ENCODE measurements at regions not wholly inside any gene's neighbourhood (a gene's known extent, or its start where the extent isn't known, plus 50 kb on each side); places are given as distances from the start of the nearest gene placed in this dataset.

GRCh38 chr5:57581222-57581621, 98.6 kb upstream of the ACTBL2 start:
- DNase-seq (ENCODE audit: low spot score) (no peak), ATAC-seq (ENCODE audit: insufficient number of reproducible peaks, low FRiP score, low read depth) (no peak)
- Histone ChIP-seq H3K27me3 (replicated peaks; ENCODE audit: insufficient read depth) (no peaks in the 10 kb centered on the region), H3K27ac (no peak overlapping the region), H3K9me3 (no peaks in the 10 kb centered on the region), H3K4me3 (no peak overlapping the region), H3K36me3 (no peaks in the 10 kb centered on the region), H3K4me1 (ENCODE audit: control insufficient read depth in 1 of 2, low read depth in 2 of 2) (no peaks in the 10 kb centered on the region)
- TF ChIP-seq CTCF (IDR thresholded peaks at IDR 0.05): no peak

GRCh38 chr5:57577432-57578175, 95.0 kb upstream of the ACTBL2 start:
- ATAC-seq (ENCODE audit: insufficient number of reproducible peaks, low FRiP score, low read depth) (no peak), DNase-seq (ENCODE audit: low spot score) (no peak)
- no peak for TF ChIP-seq CTCF (IDR thresholded peaks at IDR 0.05)
- H3K4me3 ChIP-seq: no peak overlapping the region
- H3K4me1 ChIP-seq (ENCODE audit: control insufficient read depth in 1 of 2, low read depth in 2 of 2): no peaks in the 10 kb centered on the region
- H3K9me3 ChIP-seq: no peaks in the 10 kb centered on the region
- H3K27ac ChIP-seq: no peak overlapping the region
- no peaks in the 10 kb centered on the region for H3K36me3 ChIP-seq
- no peaks in the 10 kb centered on the region for H3K27me3 ChIP-seq (replicated peaks; ENCODE audit: insufficient read depth)

- Histone ChIP-seq H3K27ac (no peak overlapping the region), H3K9me3 (no peaks in the 10 kb centered on the region), H3K36me3 (no peaks in the 10 kb centered on the region), H3K27me3 (replicated peaks; ENCODE audit: insufficient read depth) (no peaks in the 10 kb centered on the region), H3K4me1 (ENCODE audit: control insufficient read depth in 1 of 2, low read depth in 2 of 2) (no peaks in the 10 kb centered on the region), H3K4me3 (no peak overlapping the region)
- DNase-seq (ENCODE audit: low spot score) (no peak), ATAC-seq (ENCODE audit: insufficient number of reproducible peaks, low FRiP score, low read depth) (no peak)
- no peak for TF ChIP-seq CTCF (IDR thresholded peaks at IDR 0.05)
These were observed 93.7 kb upstream of the ACTBL2 start for GRCh38 chr5:57576317-57576716.

- H3K27me3 ChIP-seq (replicated peaks; ENCODE audit: insufficient read depth): no peaks in the 10 kb centered on the region
- H3K4me1 ChIP-seq (ENCODE audit: control insufficient read depth in 1 of 2, low read depth in 2 of 2): no peaks in the 10 kb centered on the region
- no peak overlapping the region for H3K27ac ChIP-seq
- TF ChIP-seq CTCF (IDR thresholded peaks at IDR 0.05): no peak
- no peaks in the 10 kb centered on the region for H3K36me3 ChIP-seq
- no peak for DNase-seq (ENCODE audit: low spot score)
- no peak overlapping the region for H3K4me3 ChIP-seq
- H3K9me3 ChIP-seq: no peaks in the 10 kb centered on the region
- ATAC-seq (ENCODE audit: insufficient number of reproducible peaks, low FRiP score, low read depth): no peak
These were observed 93.2 kb upstream of the ACTBL2 start for GRCh38 chr5:57575839-57576238.

- no peak for DNase-seq (ENCODE audit: low spot score)
- TF ChIP-seq CTCF (IDR thresholded peaks at IDR 0.05): no peak
- Histone ChIP-seq H3K9me3 (no peaks in the 10 kb centered on the region), H3K27ac (no peak overlapping the region), H3K36me3 (no peaks in the 10 kb centered on the region), H3K4me3 (no peak overlapping the region), H3K4me1 (ENCODE audit: control insufficient read depth in 1 of 2, low read depth in 2 of 2) (no peaks in the 10 kb centered on the region), H3K27me3 (replicated peaks; ENCODE audit: insufficient read depth) (no peaks in the 10 kb centered on the region)
- no peak for ATAC-seq (ENCODE audit: insufficient number of reproducible peaks, low FRiP score, low read depth)
These were observed 89.8 kb upstream of the ACTBL2 start for GRCh38 chr5:57572461-57572860.
